ENCODE measurements at regions not wholly inside any gene's neighbourhood (a gene's known extent, or its start where the extent isn't known, plus 50 kb on each side); places are given as distances from the start of the nearest gene placed in this dataset.

GRCh38 chr4:185879666-185880312, 67.8 kb upstream of the SORBS2 start:
- no peak for TF ChIP-seq PHF8 (conservative IDR thresholded peaks at IDR 0.05; ENCODE audit: low read depth, low read length)
- no peak for TF ChIP-seq CTCF (IDR thresholded peaks at IDR 0.05; ENCODE audit: control extremely low read depth in 1 of 3, insufficient read depth in 1 of 3, low read depth in 1 of 3, low read length in 3 of 3)
- no peak for TF ChIP-seq EZH2 (IDR thresholded peaks at IDR 0.05; ENCODE audit: low read depth, low read length, severe bottlenecking)
- TF ChIP-seq NRF1 (IDR thresholded peaks at IDR 0.05; ENCODE audit: low read depth, low read length), result no peak
- no peak for TF ChIP-seq CHD2 (IDR thresholded peaks at IDR 0.05; ENCODE audit: low read length)
- TF ChIP-seq SUZ12 (IDR thresholded peaks at IDR 0.05; ENCODE audit: low read length), result no peak
- no peak for TF ChIP-seq EP300 (IDR thresholded peaks at IDR 0.05; ENCODE audit: borderline replicate concordance in 1 of 2, low read depth in 2 of 2, low read length in 2 of 2)
- no peak for TF ChIP-seq MAX (IDR thresholded peaks at IDR 0.05)
- no peak for TF ChIP-seq KDM5A (IDR thresholded peaks at IDR 0.05; ENCODE audit: low read length)
- TF ChIP-seq SIX5 (IDR thresholded peaks at IDR 0.05; ENCODE audit: low read depth, low read length), result no peak

Data from H1 (cell line).